ENCODE measurements at regions not wholly inside any gene's neighbourhood (a gene's known extent, or its start where the extent isn't known, plus 50 kb on each side); places are given as distances from the start of the nearest gene placed in this dataset.

- no peak for TF ChIP-seq CTCF (IDR thresholded peaks at IDR 0.05; ENCODE audit: insufficient read depth, low read depth, low read length, missing control alignments)
Measured at GRCh38 chr6:135798751-135799515, 52.6 kb upstream of the PDE7B start.

More at GRCh38 chr6:135798751-135799515, 52.6 kb upstream of the PDE7B start:
- no peak overlapping the region for H3K4me3 ChIP-seq (ENCODE audit: low read depth, low read length)
- no peak for DNase-seq (ENCODE audit: low read depth)
